Astrocyte (in vitro differentiated cells and primary cell): ENCODE measurements at regions not wholly inside any gene's neighbourhood (a gene's known extent, or its start where the extent isn't known, plus 50 kb on each side); places are given as distances from the start of the nearest gene placed in this dataset.

Source experiments
- DNase-seq: peaks from one replicate; pipeline ENCODE4 v3.0.0-alpha.2; 2010; ENCODE audit warnings: low read depth
- FAIRE-seq: peaks from 2 replicates; lab custom pipeline; 2011; peaks lifted over from hg19 to GRCh38; lab: Jason Lieb, UNC
- H2AFZ ChIP-seq: 2 replicates; pipeline ENCODE4 v1.6.0; 2012; ENCODE audit warnings: low read depth, low read length, inconsistent platforms
- H3K27ac ChIP-seq: 2 replicates; pipeline ENCODE4 v1.5.1; 2011; ENCODE audit warnings: low read depth, low read length, inconsistent platforms
- H3K27me3 ChIP-seq: 2 replicates; pipeline ENCODE4 v1.6.0; 2011; ENCODE audit warnings: low read length, inconsistent platforms; ENCODE audit not compliant: insufficient read depth
- H3K36me3 ChIP-seq: 2 replicates; pipeline ENCODE4 v1.5.1; 2011; ENCODE audit warnings: low read length, inconsistent platforms; ENCODE audit not compliant: insufficient read depth
- H3K4me1 ChIP-seq: 2 replicates; pipeline ENCODE4 v1.5.1; 2011; ENCODE audit warnings: low read length, inconsistent platforms; ENCODE audit not compliant: insufficient read depth
- H3K4me2 ChIP-seq: 2 replicates; pipeline ENCODE4 v1.6.0; 2012; ENCODE audit warnings: low read length, inconsistent platforms
- H3K4me3 ChIP-seq: 2 replicates; pipeline ENCODE4 v1.5.1; 2011; ENCODE audit warnings: low read depth, mild to moderate bottlenecking, low read length, inconsistent platforms; ENCODE audit not compliant: insufficient read depth
- H3K79me2 ChIP-seq: 2 replicates; pipeline ENCODE4 v1.6.0; 2012; ENCODE audit warnings: mild to moderate bottlenecking, low read length, inconsistent platforms; ENCODE audit not compliant: insufficient read depth
- H3K9ac ChIP-seq: 2 replicates; pipeline ENCODE4 v1.6.0; 2012; ENCODE audit warnings: mild to moderate bottlenecking, low read length, inconsistent platforms
- H3K9me3 ChIP-seq: 2 replicates; pipeline ENCODE4 v1.5.1; 2012; ENCODE audit warnings: low read depth, mild to moderate bottlenecking, low read length, inconsistent platforms; ENCODE audit not compliant: insufficient read depth
- H4K20me1 ChIP-seq: 2 replicates; pipeline ENCODE4 v1.6.0; 2012; ENCODE audit warnings: low read length, inconsistent platforms; ENCODE audit not compliant: insufficient read depth
- H3K27ac Mint-ChIP-seq: one replicate; pipeline ENCODE4 v1.8.0; 2021; ENCODE audit warnings: mild to moderate bottlenecking, mixed read lengths; ENCODE audit not compliant: unreplicated experiment
- H3K27me3 Mint-ChIP-seq: one replicate; pipeline ENCODE4 v1.8.0; 2021; ENCODE audit warnings: low read depth, mixed read lengths; ENCODE audit not compliant: unreplicated experiment
- H3K36me3 Mint-ChIP-seq: one replicate; pipeline ENCODE4 v1.8.0; 2021; ENCODE audit warnings: low read depth, mixed read lengths; ENCODE audit not compliant: unreplicated experiment
- H3K4me1 Mint-ChIP-seq: one replicate; pipeline ENCODE4 v1.8.0; 2021; ENCODE audit warnings: low read depth, mixed read lengths; ENCODE audit not compliant: unreplicated experiment
- H3K4me3 Mint-ChIP-seq: one replicate; pipeline ENCODE4 v1.8.0; 2021; ENCODE audit warnings: mild to moderate bottlenecking, moderate library complexity, mixed read lengths; ENCODE audit not compliant: unreplicated experiment
- H3K9me3 Mint-ChIP-seq: one replicate; pipeline ENCODE4 v1.8.0; 2021; ENCODE audit warnings: mild to moderate bottlenecking, mixed read lengths; ENCODE audit not compliant: unreplicated experiment
- CTCF ChIP-seq: IDR thresholded peaks from 2 replicates; pipeline ENCODE4 v1.5.1; 2011; ENCODE audit warnings: low read depth, mild to moderate bottlenecking, inconsistent platforms, low read length, moderate library complexity; ENCODE audit not compliant: insufficient read depth
- EZH2 ChIP-seq: IDR thresholded peaks from 2 replicates; pipeline ENCODE4 v1.6.1; 2012; ENCODE audit warnings: mild to moderate bottlenecking, low read length, inconsistent platforms; ENCODE audit not compliant: insufficient read depth

GRCh38 chr7:41524876-41525275 is 178.0 kb downstream of the INHBA start:
- no peaks in the 10 kb centered on the region for H4K20me1 ChIP-seq
- no peaks in the 10 kb centered on the region for H3K4me1 ChIP-seq
- Mint-ChIP-seq H3K9me3 (peaks cover 17% of the 10 kb centered on the region), H3K27ac (no peak overlapping the region), H3K27me3 (peaks cover 8% of the 10 kb centered on the region), H3K36me3 (peaks cover 7% of the 10 kb centered on the region), H3K4me1 (peaks cover 3% of the 10 kb centered on the region), H3K4me3 (no peak overlapping the region)
- H3K9ac ChIP-seq = no peak overlapping the region
- H3K79me2 ChIP-seq = no peaks in the 10 kb centered on the region
- DNase-seq (no peak), FAIRE-seq (no peak)
- H2AFZ ChIP-seq = no peak overlapping the region
- H3K27me3 ChIP-seq = no peaks in the 10 kb centered on the region
- H3K4me2 ChIP-seq = no peak overlapping the region
- no peaks in the 10 kb centered on the region for H3K36me3 ChIP-seq
- no peak overlapping the region for H3K27ac ChIP-seq
- peaks cover 5% of the 10 kb centered on the region for H3K9me3 ChIP-seq
- H3K4me3 ChIP-seq = no peak overlapping the region
- no peak for TF ChIP-seq CTCF
- TF ChIP-seq EZH2 = no peak

GRCh38 chr7:41520445-41520844 is 182.4 kb downstream of the INHBA start:
- no peaks in the 10 kb centered on the region for H4K20me1 ChIP-seq
- peaks cover 8% of the 10 kb centered on the region for H3K27me3 Mint-ChIP-seq
- no peak overlapping the region for H3K27ac Mint-ChIP-seq
- no peak overlapping the region for H3K4me2 ChIP-seq
- H3K9me3 ChIP-seq = peaks cover 8% of the 10 kb centered on the region
- no peak overlapping the region for H3K4me3 ChIP-seq
- H3K9ac ChIP-seq = no peak overlapping the region
- no peak overlapping the region for H3K4me3 Mint-ChIP-seq
- H2AFZ ChIP-seq = no peak overlapping the region
- no peak overlapping the region for H3K27ac ChIP-seq
- FAIRE-seq (no peak), DNase-seq (no peak)
- peaks cover 7% of the 10 kb centered on the region for H3K36me3 Mint-ChIP-seq
- no peaks in the 10 kb centered on the region for H3K4me1 ChIP-seq
- peaks cover 22% of the 10 kb centered on the region for H3K9me3 Mint-ChIP-seq
- no peaks in the 10 kb centered on the region for H3K27me3 ChIP-seq
- H3K36me3 ChIP-seq = no peaks in the 10 kb centered on the region
- TF ChIP-seq CTCF (no peak), EZH2 (no peak)
- H3K79me2 ChIP-seq = no peaks in the 10 kb centered on the region
- H3K4me1 Mint-ChIP-seq = peaks cover 2% of the 10 kb centered on the region

DNA sequence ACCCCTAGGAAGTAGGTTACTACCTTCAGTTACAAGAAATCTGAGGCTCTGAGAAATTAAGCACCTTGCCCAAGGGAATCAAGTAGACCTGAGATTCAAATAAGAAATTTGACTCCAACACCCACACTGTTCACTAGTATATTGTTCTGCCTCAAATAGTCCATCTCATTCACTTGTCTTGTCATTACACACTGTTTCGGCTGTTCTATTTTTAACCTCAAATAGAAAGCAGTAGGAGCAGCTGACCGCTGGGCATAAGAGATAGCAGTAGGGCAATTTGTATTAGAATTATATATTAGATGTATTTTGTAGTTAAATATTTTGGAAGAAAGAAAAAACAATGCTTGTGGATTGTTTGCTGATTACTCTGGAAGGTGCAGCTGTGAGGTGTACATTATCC is 185.1 kb downstream of the INHBA start:
- Histone ChIP-seq H3K4me2 (no peak overlapping the region), H2AFZ (no peak overlapping the region), H3K27ac (no peak overlapping the region), H3K9me3 (peaks cover 5% of the 10 kb centered on the region), H3K79me2 (no peaks in the 10 kb centered on the region), H3K27me3 (no peaks in the 10 kb centered on the region), H3K36me3 (no peaks in the 10 kb centered on the region), H3K9ac (no peak overlapping the region), H3K4me1 (no peaks in the 10 kb centered on the region), H4K20me1 (no peaks in the 10 kb centered on the region), H3K4me3 (no peak overlapping the region)
- DNase-seq (no peak), FAIRE-seq (no peak)
- Mint-ChIP-seq H3K4me3 (no peak overlapping the region), H3K36me3 (peaks cover 2% of the 10 kb centered on the region), H3K27ac (no peak overlapping the region), H3K9me3 (peaks cover 9% of the 10 kb centered on the region), H3K4me1 (peaks cover 7% of the 10 kb centered on the region), H3K27me3 (peaks cover 6% of the 10 kb centered on the region)
- TF ChIP-seq EZH2 = no peak
- no peak for TF ChIP-seq CTCF
